Kidney epithelial cell (primary cell): ENCODE measurements at regions not wholly inside any gene's neighbourhood (a gene's known extent, or its start where the extent isn't known, plus 50 kb on each side); places are given as distances from the start of the nearest gene placed in this dataset.

Experiments used
- DNase-seq: peaks from one replicate; pipeline ENCODE4 v3.0.0-alpha.2; 2010; ENCODE audit warnings: low read depth
- H3K27me3 ChIP-seq: 2 replicates; pipeline ENCODE4 v1.6.0; 2011; ENCODE audit warnings: low read length; ENCODE audit not compliant: control insufficient read depth, insufficient read depth
- H3K36me3 ChIP-seq: 2 replicates; pipeline ENCODE4 v1.5.1; 2011; ENCODE audit warnings: low read length; ENCODE audit not compliant: control insufficient read depth, insufficient read depth
- H3K4me3 ChIP-seq: 2 replicates; pipeline ENCODE4 v1.5.1; 2011; ENCODE audit warnings: low read depth, mild to moderate bottlenecking, control low read depth, low read length
- TF ChIP-seq, protein P1 (sequence below): IDR thresholded peaks from 2 replicates; pipeline ENCODE4 v1.5.1; 2011; ENCODE audit warnings: mild to moderate bottlenecking, moderate library complexity, low read length, control low read depth, inconsistent platforms; ENCODE audit not compliant: insufficient read depth, poor library complexity, severe bottlenecking

DNA sequence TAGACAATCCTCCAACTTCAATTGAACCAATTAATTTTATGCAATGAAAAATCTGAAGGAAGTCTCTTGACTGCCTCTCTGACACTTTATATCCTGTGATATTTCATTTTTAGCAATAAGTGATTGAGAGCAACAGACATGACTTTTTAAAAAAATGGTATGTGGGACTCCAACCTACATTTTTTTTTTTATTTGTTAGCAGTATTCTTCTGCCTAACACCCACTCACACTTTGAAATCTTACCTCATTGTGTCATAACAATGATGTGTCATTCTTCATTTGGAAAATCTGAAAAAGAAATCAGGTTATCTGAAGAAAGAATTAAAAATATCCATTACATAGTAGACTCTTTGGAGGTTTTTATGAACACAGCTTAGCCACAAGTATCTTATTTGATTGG, 541.3 kb upstream of the KCNMB2 start:
- no peaks in the 10 kb centered on the region for H3K27me3 ChIP-seq
- TF ChIP-seq, protein P1, sequence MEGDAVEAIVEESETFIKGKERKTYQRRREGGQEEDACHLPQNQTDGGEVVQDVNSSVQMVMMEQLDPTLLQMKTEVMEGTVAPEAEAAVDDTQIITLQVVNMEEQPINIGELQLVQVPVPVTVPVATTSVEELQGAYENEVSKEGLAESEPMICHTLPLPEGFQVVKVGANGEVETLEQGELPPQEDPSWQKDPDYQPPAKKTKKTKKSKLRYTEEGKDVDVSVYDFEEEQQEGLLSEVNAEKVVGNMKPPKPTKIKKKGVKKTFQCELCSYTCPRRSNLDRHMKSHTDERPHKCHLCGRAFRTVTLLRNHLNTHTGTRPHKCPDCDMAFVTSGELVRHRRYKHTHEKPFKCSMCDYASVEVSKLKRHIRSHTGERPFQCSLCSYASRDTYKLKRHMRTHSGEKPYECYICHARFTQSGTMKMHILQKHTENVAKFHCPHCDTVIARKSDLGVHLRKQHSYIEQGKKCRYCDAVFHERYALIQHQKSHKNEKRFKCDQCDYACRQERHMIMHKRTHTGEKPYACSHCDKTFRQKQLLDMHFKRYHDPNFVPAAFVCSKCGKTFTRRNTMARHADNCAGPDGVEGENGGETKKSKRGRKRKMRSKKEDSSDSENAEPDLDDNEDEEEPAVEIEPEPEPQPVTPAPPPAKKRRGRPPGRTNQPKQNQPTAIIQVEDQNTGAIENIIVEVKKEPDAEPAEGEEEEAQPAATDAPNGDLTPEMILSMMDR: no peak
- H3K4me3 ChIP-seq: no peak overlapping the region
- no peak for DNase-seq
- H3K36me3 ChIP-seq: no peaks in the 10 kb centered on the region

DNA sequence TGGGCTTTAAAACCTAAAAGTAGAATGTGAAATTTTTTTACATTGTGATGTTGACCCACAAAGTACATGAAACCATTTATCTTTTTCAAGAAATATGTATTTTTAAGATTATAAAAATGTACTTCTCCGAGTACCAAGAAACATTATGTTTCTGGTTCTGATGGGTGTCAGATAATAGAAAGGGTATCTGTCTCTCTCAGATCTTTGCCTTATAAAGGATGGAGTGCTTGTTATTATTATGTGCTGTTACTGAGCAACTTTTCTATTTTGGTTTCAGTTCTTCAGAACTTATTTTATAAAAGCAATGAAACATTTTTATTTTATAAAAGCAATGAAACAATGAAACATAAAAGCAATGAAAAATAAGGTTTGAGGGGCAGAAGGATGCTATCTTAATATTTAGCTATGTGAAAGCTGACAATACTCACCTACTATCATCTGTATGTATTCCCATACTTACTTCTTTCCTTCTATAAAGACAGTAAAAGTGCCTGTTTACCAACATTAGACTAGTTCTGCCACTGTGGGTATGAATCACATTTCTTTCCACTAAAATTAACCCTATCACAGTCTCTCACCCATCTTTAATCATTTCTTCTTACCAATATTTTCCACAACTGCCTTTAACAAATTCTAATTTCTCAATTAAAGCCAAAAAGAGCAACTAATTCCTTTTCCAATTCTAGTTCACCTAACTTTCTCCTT, 540.7 kb upstream of the KCNMB2 start:
- no peaks in the 10 kb centered on the region for H3K36me3 ChIP-seq
- TF ChIP-seq, protein P1: no peak
- H3K27me3 ChIP-seq: no peaks in the 10 kb centered on the region
- H3K4me3 ChIP-seq: no peak overlapping the region
- no peak for DNase-seq

DNA sequence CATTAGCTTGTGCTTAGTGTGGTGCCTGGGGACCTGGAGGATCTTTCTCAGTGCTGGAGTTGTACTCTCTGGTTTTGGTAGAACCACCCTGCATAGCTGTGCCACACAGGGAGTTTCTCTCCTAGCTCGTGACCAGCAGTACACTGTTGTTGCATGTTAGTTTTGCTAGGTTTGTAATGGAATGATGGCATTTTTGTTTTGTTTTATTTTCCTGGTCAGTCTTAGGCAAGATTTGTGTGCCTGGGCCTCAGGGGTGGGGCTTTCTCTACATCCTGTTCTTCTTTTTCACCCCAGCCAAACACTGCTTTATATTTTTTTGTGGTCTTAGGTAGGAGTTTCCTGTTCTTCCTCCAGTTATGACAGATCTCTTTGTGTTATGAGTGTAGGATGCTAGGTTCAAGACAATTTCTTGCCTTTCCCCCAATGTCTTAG, 534.5 kb upstream of the KCNMB2 start:
- no peak overlapping the region for H3K4me3 ChIP-seq
- H3K36me3 ChIP-seq: no peaks in the 10 kb centered on the region
- no peak for DNase-seq
- H3K27me3 ChIP-seq: no peaks in the 10 kb centered on the region
- TF ChIP-seq, protein P1: no peak

DNA sequence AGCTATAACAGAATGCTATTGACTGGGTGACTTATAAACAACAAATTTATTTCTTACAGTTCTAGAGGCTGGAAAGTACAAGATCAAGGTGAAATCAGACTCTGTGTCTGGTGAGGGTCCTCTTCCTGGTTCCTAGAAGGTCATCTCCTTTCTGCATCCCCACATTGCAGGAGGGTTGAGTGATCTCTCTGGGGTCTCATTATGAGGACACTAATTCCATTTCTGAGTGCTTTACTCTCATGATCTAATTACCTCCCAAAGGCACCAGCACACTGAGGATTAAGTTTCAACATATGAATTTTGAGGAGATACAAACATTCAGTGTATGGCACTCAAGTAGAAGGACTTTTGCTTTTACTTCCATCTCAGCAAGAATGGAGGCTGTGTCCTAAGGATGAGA, 534.1 kb upstream of the KCNMB2 start:
- DNase-seq: no peak
- Histone ChIP-seq H3K27me3 (no peaks in the 10 kb centered on the region), H3K36me3 (no peaks in the 10 kb centered on the region), H3K4me3 (no peak overlapping the region)
- TF ChIP-seq, protein P1: no peak

DNA sequence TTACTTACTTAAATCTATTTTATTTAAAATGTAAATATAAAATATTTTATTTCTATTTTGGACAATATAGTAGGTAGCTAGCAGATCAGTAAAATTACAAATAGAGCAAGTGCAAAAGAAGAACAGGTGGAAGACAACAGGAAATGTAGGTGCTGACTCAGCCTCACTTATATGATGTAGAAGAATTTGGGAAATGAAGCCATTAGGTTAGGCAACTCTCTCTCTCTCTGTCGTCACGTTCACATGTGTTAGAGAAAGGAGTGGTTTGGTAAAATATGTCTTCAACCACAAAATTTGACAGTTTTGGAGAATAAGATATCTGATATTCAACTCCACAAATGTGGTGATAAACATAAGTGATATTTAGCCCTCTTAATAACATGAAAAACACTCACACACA, 532.5 kb upstream of the KCNMB2 start:
- H3K4me3 ChIP-seq: no peak overlapping the region
- no peaks in the 10 kb centered on the region for H3K36me3 ChIP-seq
- H3K27me3 ChIP-seq: no peaks in the 10 kb centered on the region
- DNase-seq: no peak
- TF ChIP-seq, protein P1: no peak

DNA sequence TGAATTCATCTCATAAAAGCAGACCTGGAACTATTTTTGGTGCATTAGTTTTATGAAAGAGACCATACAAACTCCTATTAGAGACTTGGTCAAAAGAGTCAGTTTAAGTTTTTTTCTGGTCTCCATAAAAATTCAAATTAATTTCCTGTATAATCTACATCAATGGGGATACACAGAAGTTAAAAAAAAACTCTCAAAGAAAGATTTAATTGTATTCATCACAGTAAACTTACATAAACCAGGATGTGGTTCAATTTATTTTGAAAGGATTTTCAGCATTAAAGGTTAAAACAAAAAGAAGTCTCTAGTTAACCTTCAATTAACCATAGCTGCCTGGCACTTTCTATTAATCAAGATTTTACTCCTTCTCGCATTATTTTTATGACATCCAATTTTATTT, 530.3 kb upstream of the KCNMB2 start:
- DNase-seq: no peak
- no peak overlapping the region for H3K4me3 ChIP-seq
- TF ChIP-seq, protein P1: no peak
- no peaks in the 10 kb centered on the region for H3K27me3 ChIP-seq
- H3K36me3 ChIP-seq: no peaks in the 10 kb centered on the region
